H1 (cell line): ENCODE measurements at regions not wholly inside any gene's neighbourhood (a gene's known extent, or its start where the extent isn't known, plus 50 kb on each side); places are given as distances from the start of the nearest gene placed in this dataset.
A peak's percentile ranks its signal among the peaks of the same experiment; 100 is the strongest.

Source experiments
- CTCF ChIA-PET: fragments of 300-600 bp; sonication (Branson Sonifier 250); formaldehyde crosslinking; loops from one replicate; lab custom pipeline; 2021; ENCODE audit not compliant: partially characterized antibody; lab: Charles Lee
- POLR2A ChIA-PET: fragments of 300-600 bp; sonication (Branson Sonifier 250); formaldehyde crosslinking; loops from one replicate; lab custom pipeline; 2021; ENCODE audit warnings: inconsistent platforms; ENCODE audit not compliant: partially characterized antibody; lab: Charles Lee
- DNase-seq, 2 experiments: peaks; one replicate each; pipeline versions ENCODE4 v3.0.0 to v3.0.0-alpha.2; 2010 to 2022; ENCODE audit warnings: low spot score in 2 of 2, low read depth in 1 of 2, mixed read lengths in 1 of 2
- FAIRE-seq: peaks from 2 replicates; lab custom pipeline; 2011; peaks lifted over from hg19 to GRCh38; lab: Jason Lieb, UNC
- H2AFZ ChIP-seq: 2 replicates; pipeline ENCODE4 v1.8.1; 2012; ENCODE audit warnings: low read length, inconsistent platforms
- H2AK5ac ChIP-seq: 2 replicates; pipeline ENCODE4 v1.6.1; 2013; ENCODE audit warnings: low read depth, low read length
- H2BK120ac ChIP-seq: replicated peaks from 2 replicates; pipeline ENCODE3; 2013; ENCODE audit warnings: low read depth, low read length, inconsistent platforms
- H2BK12ac ChIP-seq: 2 replicates; pipeline ENCODE4 v1.6.1; 2013; ENCODE audit warnings: low read depth, low read length
- H2BK15ac ChIP-seq: 2 replicates; pipeline ENCODE4 v1.6.1; 2013; ENCODE audit warnings: low read length
- H2BK20ac ChIP-seq: 2 replicates; pipeline ENCODE4 v1.6.1; 2013; ENCODE audit warnings: low read length
- H2BK5ac ChIP-seq: 2 replicates; pipeline ENCODE4 v1.6.1; 2013; ENCODE audit warnings: low read depth, low read length
- H3K14ac ChIP-seq: 2 replicates; pipeline ENCODE4 v1.6.1; 2013; ENCODE audit warnings: inconsistent platforms; ENCODE audit not compliant: insufficient read length
- H3K18ac ChIP-seq: 2 replicates; pipeline ENCODE4 v1.6.1; 2013; ENCODE audit warnings: low read length; ENCODE audit errors: extremely low read depth
- H3K23ac ChIP-seq: 2 replicates; pipeline ENCODE4 v1.6.1; 2013; ENCODE audit warnings: inconsistent platforms; ENCODE audit not compliant: insufficient read length
- H3K23me2 ChIP-seq: 2 replicates; pipeline ENCODE4 v1.6.1; 2013; ENCODE audit warnings: low read depth, low read length
- H3K27ac ChIP-seq: 2 replicates; pipeline ENCODE4 v1.6.1; 2011; ENCODE audit warnings: low read depth, low read length, inconsistent platforms
- H3K27me3 ChIP-seq, 4 experiments: replicated peaks in 1 of 4; 1 replicate in 1 of 4; 2 replicates in 3 of 4; pipeline versions ENCODE4 v1.6.1 to v1.8.1; 2011 to 2013; ENCODE audit warnings: low read length in 3 of 4, mild to moderate bottlenecking in 3 of 4, inconsistent platforms in 2 of 4, mixed read lengths in 2 of 4, moderate library complexity in 1 of 4; ENCODE audit not compliant: control insufficient read depth in 3 of 4, insufficient read depth in 3 of 4; ENCODE audit errors: extremely low read depth in 1 of 4
- H3K36me3 ChIP-seq, 4 experiments: 2 replicates each; pipeline versions ENCODE4 v1.6.1 to v1.8.1; 2011 to 2013; ENCODE audit warnings: mild to moderate bottlenecking in 4 of 4, low read length in 3 of 4, moderate library complexity in 2 of 4, control low read depth in 1 of 4, inconsistent platforms in 1 of 4; ENCODE audit not compliant: insufficient read depth in 4 of 4, control insufficient read depth in 2 of 4
- H3K4ac ChIP-seq: replicated peaks from 2 replicates; pipeline ENCODE3; 2013; ENCODE audit warnings: low read length, low read depth, mixed read lengths, inconsistent platforms; ENCODE audit not compliant: insufficient read length
- H3K4me1 ChIP-seq, 4 experiments: replicated peaks in 1 of 4; 1 replicate in 1 of 4; 2 replicates in 3 of 4; pipeline versions ENCODE4 v1.6.1 to v1.8.1; 2011 to 2013; ENCODE audit warnings: low read length in 3 of 4, inconsistent platforms in 2 of 4, mixed read lengths in 1 of 4; ENCODE audit not compliant: insufficient read depth in 4 of 4, control insufficient read depth in 3 of 4
- H3K4me2 ChIP-seq, 2 experiments: 2 replicates each; pipeline versions ENCODE4 v1.6.1 to v1.8.1; 2011 to 2013; ENCODE audit warnings: low read depth in 2 of 2, low read length in 2 of 2, control low read depth in 1 of 2, inconsistent platforms in 1 of 2, mild to moderate bottlenecking in 1 of 2; ENCODE audit not compliant: insufficient read depth in 1 of 2
- H3K4me3 ChIP-seq, 4 experiments: fragments of 200-600, 300-600 bp in 1 of 4; sonication (generic), shearing (Covaris generic), sonication (Bioruptor Twin) in 1 of 4; 2 replicates each; pipeline versions ENCODE4 v1.5.1 to v1.8.1; 2011 to 2016; ENCODE audit warnings: low read length in 4 of 4, low read depth in 3 of 4, control low read depth in 2 of 4, inconsistent platforms in 2 of 4, mild to moderate bottlenecking in 2 of 4, mixed read lengths in 1 of 4, moderate library complexity in 1 of 4; ENCODE audit not compliant: insufficient read depth in 2 of 4; ENCODE audit errors: extremely low read depth in 1 of 4
- H3K56ac ChIP-seq: replicated peaks from 2 replicates; pipeline ENCODE3; 2013; ENCODE audit warnings: low read depth, mild to moderate bottlenecking, mixed read lengths, low read length, inconsistent platforms; ENCODE audit not compliant: insufficient read length
- H3K79me1 ChIP-seq: 2 replicates; pipeline ENCODE4 v1.6.1; 2013; ENCODE audit warnings: low read depth, low read length, control low read depth
- H3K79me2 ChIP-seq, 2 experiments: 2 replicates each; pipeline versions ENCODE4 v1.6.1 to v1.8.1; 2012 to 2013; ENCODE audit warnings: low read length in 2 of 2, mild to moderate bottlenecking in 2 of 2, inconsistent platforms in 1 of 2; ENCODE audit not compliant: insufficient read depth in 2 of 2, control insufficient read depth in 1 of 2
- H3K9ac ChIP-seq, 4 experiments: replicated peaks in 1 of 4; 1 replicate in 1 of 4; 2 replicates in 3 of 4; pipeline versions ENCODE4 v1.6.1 to v1.8.1; 2011 to 2013; ENCODE audit warnings: low read depth in 3 of 4, low read length in 3 of 4, control low read depth in 2 of 4, mild to moderate bottlenecking in 2 of 4, moderate library complexity in 2 of 4, inconsistent platforms in 1 of 4; ENCODE audit errors: extremely low read depth in 1 of 4
- H3K9me3 ChIP-seq, 2 experiments: 2 replicates each; pipeline versions ENCODE4 v1.6.1 to v1.8.1; 2012 to 2013; ENCODE audit warnings: mild to moderate bottlenecking in 2 of 2, moderate library complexity in 2 of 2, control low read depth in 1 of 2, inconsistent platforms in 1 of 2, low read depth in 1 of 2, low read length in 1 of 2, mixed read lengths in 1 of 2; ENCODE audit not compliant: insufficient read depth in 2 of 2
- H4K20me1 ChIP-seq, 2 experiments: replicated peaks in 1 of 2; 2 replicates each; pipeline versions ENCODE3 to v1.8.1; 2011 to 2013; ENCODE audit warnings: inconsistent platforms in 2 of 2, low read length in 2 of 2, mild to moderate bottlenecking in 1 of 2; ENCODE audit not compliant: insufficient read depth in 2 of 2, control insufficient read depth in 1 of 2
- H4K5ac ChIP-seq: 2 replicates; pipeline ENCODE4 v1.6.1; 2013; ENCODE audit warnings: low read length, low read depth, mixed read lengths, inconsistent platforms; ENCODE audit not compliant: insufficient read length
- H4K8ac ChIP-seq: 2 replicates; pipeline ENCODE4 v1.8.0; 2013; ENCODE audit warnings: mild to moderate bottlenecking, moderate library complexity, low read length, inconsistent platforms; ENCODE audit not compliant: insufficient read depth; ENCODE audit errors: extremely low read depth
- H4K91ac ChIP-seq: replicated peaks from 2 replicates; pipeline ENCODE3; 2013; ENCODE audit warnings: low read length, mixed read lengths, inconsistent platforms; ENCODE audit not compliant: insufficient read length
- SIRT6 ChIP-seq: IDR thresholded peaks from one replicate; pipeline ENCODE4 v1.7.1; 2012; ENCODE audit warnings: low read length, inconsistent platforms
- WGBS, 2 experiments: shearing (Covaris generic) in 1 of 2; methylation state at CpG; one replicate each; pipeline versions ENCODE4 v1.1.6 to v1.1.7; 2013 to 2015; ENCODE audit warnings: low lambda C conversion rate in 2 of 2, mixed read lengths in 2 of 2, inconsistent platforms in 1 of 2, low coverage in 1 of 2, missing lambda C conversion rate in 1 of 2; ENCODE audit not compliant: insufficient replicate concordance in 2 of 2, insufficient coverage in 1 of 2, insufficient read length in 1 of 2; ENCODE audit errors: extremely low coverage in 1 of 2, missing lambda C conversion rate in 1 of 2; 5-methylcytosine and 5-hydroxymethylcytosine counted together

GRCh38 chr1:168833801-168834224, 104.8 kb upstream of the DPT start:
- Histone ChIP-seq H3K18ac (no peak overlapping the region), H2BK5ac (no peak overlapping the region), H4K5ac (no peak overlapping the region), H2BK12ac (no peak overlapping the region), H3K9me3 (peaks cover 0 to 11% of the 10 kb centered on the region in 2 experiments; a peak in 2 of 4 replicates), H2AFZ (peak overlapping the region; percentile 71; the same call in 1 of the 2 replicates), H3K4me3 (no peak overlapping the region), H3K14ac (no peak overlapping the region), H3K56ac (no peak overlapping the region), H4K91ac (no peak overlapping the region), H2AK5ac (no peak overlapping the region), H3K4me2 (no peak overlapping the region), H2BK120ac (no peak overlapping the region), H3K4ac (no peak overlapping the region), H3K27me3 (no peaks in the 10 kb centered on the region), H3K4me1 (no peaks in the 10 kb centered on the region; a peak in 2 of 7 replicates), H3K79me1 (no peaks in the 10 kb centered on the region), H2BK15ac (no peak overlapping the region), H3K27ac (no peak overlapping the region), H3K23ac (no peak overlapping the region), H4K20me1 (no peaks in the 10 kb centered on the region), H3K23me2 (no peaks in the 10 kb centered on the region), H3K9ac (no peak overlapping the region; a peak in 1 of 7 replicates), H4K8ac (no peak overlapping the region), H2BK20ac (no peak overlapping the region), H3K36me3 (no peaks in the 10 kb centered on the region; a peak in 1 of 8 replicates), H3K79me2 (no peaks in the 10 kb centered on the region)
- no peak for DNase-seq
- POLR2A ChIA-PET: no interaction called here
- no peak for FAIRE-seq
- CTCF ChIA-PET: no interaction called here
- WGBS, 2 experiments: 86% methylated on average over 4 of the region's 4 CpGs; no CpG with 5 or more reads in 1 of the 2 experiments
- no peak for TF ChIP-seq SIRT6
